Thymus (tissue), 11 donors: ENCODE measurements at regions not wholly inside any gene's neighbourhood (a gene's known extent, or its start where the extent isn't known, plus 50 kb on each side); places are given as distances from the start of the nearest gene placed in this dataset.

Experiments used
- DNase-seq, 9 donors: peaks; one replicate each; pipeline ENCODE4 v3.0.0-alpha.2; 2013; ENCODE audit warnings: low spot score in 9 of 9, low read depth in 6 of 9, missing footprints in 1 of 9
- H3K27ac ChIP-seq, 2 donors: one replicate each; pipeline ENCODE4 v1.5.1; 2013; ENCODE audit warnings: control low read depth in 1 of 2, low read depth in 1 of 2, low read length in 1 of 2, mild to moderate bottlenecking in 1 of 2, moderate library complexity in 1 of 2
- H3K27me3 ChIP-seq, 2 donors: one replicate each; pipeline ENCODE4 v1.5.1; 2013; ENCODE audit warnings: low read length in 1 of 2; ENCODE audit not compliant: control insufficient read depth in 2 of 2, insufficient read depth in 1 of 2
- H3K36me3 ChIP-seq, 2 donors: one replicate each; pipeline ENCODE4 v1.5.1; 2013; ENCODE audit warnings: low read length in 1 of 2, mild to moderate bottlenecking in 1 of 2, moderate library complexity in 1 of 2; ENCODE audit not compliant: control insufficient read depth in 2 of 2, insufficient read depth in 2 of 2
- H3K4me1 ChIP-seq, 2 donors: one replicate each; pipeline ENCODE4 v1.5.1; 2013; ENCODE audit warnings: low read length in 2 of 2; ENCODE audit not compliant: control insufficient read depth in 2 of 2, insufficient read depth in 2 of 2
- H3K4me3 ChIP-seq, 2 donors: one replicate each; pipeline ENCODE4 v1.5.1; 2013; ENCODE audit warnings: low read length in 2 of 2, control low read depth in 1 of 2, mild to moderate bottlenecking in 1 of 2
- H3K9me3 ChIP-seq, 2 donors: one replicate each; pipeline ENCODE4 v1.5.1; 2013; ENCODE audit warnings: low read length in 1 of 2, mild to moderate bottlenecking in 1 of 2; ENCODE audit not compliant: control insufficient read depth in 2 of 2, insufficient read depth in 1 of 2
- WGBS: extraction: QIAGEN DNeasy Blood & Tissue Kit; methylation state at CpG from one replicate; pipeline ENCODE4 v1.1.7; 2013; 5-methylcytosine and 5-hydroxymethylcytosine counted together
- donor health status: healthy.

GRCh38 chr6:40922281-40922680 lies 116.7 kb downstream of the UNC5CL start:
- Histone ChIP-seq H3K27me3 (peaks cover 0 to 2% of the 10 kb centered on the region in 2 donors), H3K27ac (no peak overlapping the region), H3K4me1 (no peaks in the 10 kb centered on the region), H3K9me3 (no peaks in the 10 kb centered on the region), H3K36me3 (no peaks in the 10 kb centered on the region), H3K4me3 (no peak overlapping the region)
- WGBS, result 91% methylated on average over 2 of the region's 2 CpGs
- DNase-seq, result no peak

GRCh38 chr6:40918040-40918651 lies 120.9 kb downstream of the UNC5CL start:
- DNase-seq, result no peak
- WGBS, result 89% methylated on average over 5 of the region's 5 CpGs
- no peak overlapping the region for H3K27ac ChIP-seq
- H3K9me3 ChIP-seq, result no peaks in the 10 kb centered on the region
- H3K4me1 ChIP-seq, result no peaks in the 10 kb centered on the region
- peaks cover 0 to 2% of the 10 kb centered on the region in 2 donors for H3K27me3 ChIP-seq
- H3K4me3 ChIP-seq, result no peak overlapping the region
- H3K36me3 ChIP-seq, result no peaks in the 10 kb centered on the region

GRCh38 chr6:40917603-40918002 lies 121.4 kb downstream of the UNC5CL start:
- no peak for DNase-seq
- no peak overlapping the region for H3K27ac ChIP-seq
- peaks cover 0 to 2% of the 10 kb centered on the region in 2 donors for H3K27me3 ChIP-seq
- H3K4me1 ChIP-seq, result no peaks in the 10 kb centered on the region
- H3K9me3 ChIP-seq, result no peaks in the 10 kb centered on the region
- H3K4me3 ChIP-seq, result no peak overlapping the region
- H3K36me3 ChIP-seq, result no peaks in the 10 kb centered on the region
- WGBS, result 83% methylated on average over 3 of the region's 3 CpGs

- WGBS, result 89% methylated on average over 1 of the region's 1 CpG
- H3K27me3 ChIP-seq, result peaks cover 0 to 2% of the 10 kb centered on the region in 2 donors
- no peaks in the 10 kb centered on the region for H3K36me3 ChIP-seq
- no peak for DNase-seq
- H3K4me3 ChIP-seq, result no peak overlapping the region
- H3K27ac ChIP-seq, result no peak overlapping the region
- H3K4me1 ChIP-seq, result no peaks in the 10 kb centered on the region
- no peaks in the 10 kb centered on the region for H3K9me3 ChIP-seq
Measured at GRCh38 chr6:40916845-40917244, 122.2 kb downstream of the UNC5CL start.

GRCh38 chr6:40915165-40915564 lies 123.9 kb downstream of the UNC5CL start:
- H3K27ac ChIP-seq, result no peak overlapping the region
- peaks cover 0 to 2% of the 10 kb centered on the region in 2 donors for H3K27me3 ChIP-seq
- no peaks in the 10 kb centered on the region for H3K4me1 ChIP-seq
- H3K9me3 ChIP-seq, result no peaks in the 10 kb centered on the region
- no peak for DNase-seq
- no peaks in the 10 kb centered on the region for H3K36me3 ChIP-seq
- no peak overlapping the region for H3K4me3 ChIP-seq

GRCh38 chr6:40914005-40914404 lies 125.0 kb downstream of the UNC5CL start:
- Histone ChIP-seq H3K9me3 (no peaks in the 10 kb centered on the region), H3K4me1 (no peaks in the 10 kb centered on the region), H3K27ac (no peak overlapping the region), H3K27me3 (peaks cover 0 to 2% of the 10 kb centered on the region in 2 donors), H3K4me3 (no peak overlapping the region), H3K36me3 (no peaks in the 10 kb centered on the region)
- WGBS, result 96% methylated on average over 6 of the region's 6 CpGs
- no peak for DNase-seq

GRCh38 chr6:40912158-40912946 lies 126.7 kb downstream of the UNC5CL start:
- WGBS, result 52% methylated on average over 9 of the region's 9 CpGs
- no peaks in the 10 kb centered on the region for H3K36me3 ChIP-seq
- no peaks in the 10 kb centered on the region for H3K9me3 ChIP-seq
- no peaks in the 10 kb centered on the region for H3K27me3 ChIP-seq
- no peaks in the 10 kb centered on the region for H3K4me1 ChIP-seq
- DNase-seq, result peak in 8 of 9 donors; percentile 4 to 61 (median 15)
- H3K4me3 ChIP-seq, result no peak overlapping the region
- H3K27ac ChIP-seq, result no peak overlapping the region

GRCh38 chr6:40910260-40910893 lies 128.6 kb downstream of the UNC5CL start:
- H3K4me1 ChIP-seq, result no peaks in the 10 kb centered on the region
- no peak for DNase-seq
- 99% methylated on average over 2 of the region's 2 CpGs for WGBS
- H3K27me3 ChIP-seq, result no peaks in the 10 kb centered on the region
- H3K27ac ChIP-seq, result no peak overlapping the region
- H3K9me3 ChIP-seq, result no peaks in the 10 kb centered on the region
- H3K36me3 ChIP-seq, result no peaks in the 10 kb centered on the region
- no peak overlapping the region for H3K4me3 ChIP-seq

GRCh38 chr6:40909811-40910210 lies 129.2 kb downstream of the UNC5CL start:
- Histone ChIP-seq H3K9me3 (no peaks in the 10 kb centered on the region), H3K4me1 (no peaks in the 10 kb centered on the region), H3K27me3 (no peaks in the 10 kb centered on the region), H3K36me3 (no peaks in the 10 kb centered on the region), H3K27ac (no peak overlapping the region), H3K4me3 (no peak overlapping the region)
- 94% methylated on average over 1 of the region's 1 CpG for WGBS
- no peak for DNase-seq
